Hindlimb muscle (tissue), 1 donor: ENCODE measurements at regions not wholly inside any gene's neighbourhood (a gene's known extent, or its start where the extent isn't known, plus 50 kb on each side); places are given as distances from the start of the nearest gene placed in this dataset.
"Not testable (repeated sequence)": the region's sequence is repeated elsewhere in the genome, so short reads cannot be mapped to it uniquely, and the experiment has no call there.

Experiments
- DNase-seq: peaks from one replicate; pipeline ENCODE4 v3.0.0-alpha.2; 2013

- DNase-seq, result no peak
Observed at GRCh38 chr10:127610816-127611215, 61.7 kb downstream of the NPS start.

GRCh38 chr10:127614484-127615017, 65.4 kb downstream of the NPS start:
- DNase-seq, result no peak

GRCh38 chr10:127618797-127619196, 69.7 kb downstream of the NPS start:
- DNase-seq, result no peak

GRCh38 chr10:127619546-127620325, 70.6 kb downstream of the NPS start:
- DNase-seq, result peak; percentile 50

GRCh38 chr10:127635882-127636281, 86.8 kb downstream of the NPS start:
- no peak for DNase-seq

GRCh38 chr10:127648885-127649284, 88.1 kb upstream of the FOXI2 start:
- DNase-seq, result no peak

- DNase-seq, result no peak
Observed at GRCh38 chr10:127649642-127650041, 87.3 kb upstream of the FOXI2 start.

GRCh38 chr10:127657056-127657455, 79.9 kb upstream of the FOXI2 start:
- no peak for DNase-seq

GRCh38 chr10:127676430-127676829, 60.6 kb upstream of the FOXI2 start:
- DNase-seq, result not testable (repeated sequence)

- DNase-seq, result no peak
Observed at GRCh38 chr10:127678091-127678490, 58.9 kb upstream of the FOXI2 start.

- no peak for DNase-seq
Observed at GRCh38 chr10:127679642-127680255, 57.2 kb upstream of the FOXI2 start.
